ENCODE measurements at regions not wholly inside any gene's neighbourhood (a gene's known extent, or its start where the extent isn't known, plus 50 kb on each side); places are given as distances from the start of the nearest gene placed in this dataset.

DNA sequence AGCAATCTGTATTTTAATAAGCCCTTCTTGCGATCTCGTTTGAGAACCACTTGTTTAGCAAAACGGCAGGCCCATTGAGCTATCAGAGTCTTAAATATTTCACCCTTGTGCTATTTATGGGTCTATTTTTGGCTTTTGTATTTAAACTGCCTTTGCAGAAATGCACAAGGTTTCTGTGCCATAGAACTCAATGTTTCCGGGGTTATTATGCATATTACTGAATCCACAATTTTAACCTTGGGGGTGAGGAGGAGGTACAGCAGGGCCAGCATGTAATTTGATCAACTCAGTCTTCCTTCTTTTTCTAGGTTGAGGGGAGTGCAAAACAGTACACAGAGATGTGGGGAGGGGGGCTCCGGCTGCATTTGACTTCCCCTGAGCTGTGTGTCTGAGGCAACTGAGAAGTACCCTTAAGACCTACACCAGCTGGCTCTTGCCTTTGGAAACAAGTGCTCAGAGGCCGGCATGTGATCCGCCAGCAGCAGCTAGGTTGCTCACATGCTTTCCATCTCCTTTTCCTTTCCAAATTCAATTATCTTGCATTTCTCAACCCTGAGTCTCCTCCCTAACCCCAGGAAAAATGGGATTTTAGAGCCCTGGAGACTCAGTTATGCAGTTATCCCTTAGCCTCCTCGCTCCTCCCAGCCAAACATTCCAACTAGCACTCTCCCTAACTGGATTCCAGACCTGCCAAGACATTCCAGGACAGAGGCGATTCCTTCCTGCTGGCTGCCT lies 103.0 kb downstream of the HNRNPLL start:
- TF ChIP-seq POLR2AphosphoS5 (IDR thresholded peaks at IDR 0.05; ENCODE audit: borderline replicate concordance, low read depth, low read length), result no peak
- TF ChIP-seq EZH2 (IDR thresholded peaks at IDR 0.05), result no peak
